Esophagus muscularis mucosa (tissue), 4 donors: ENCODE measurements at regions not wholly inside any gene's neighbourhood (a gene's known extent, or its start where the extent isn't known, plus 50 kb on each side); places are given as distances from the start of the nearest gene placed in this dataset.

Experiments used
- EP300 ChIP-seq: sonication (generic); formaldehyde crosslinking; IDR thresholded peaks from one replicate; pipeline ENCODE4 v1.6.1; 2017; ENCODE audit warnings: antibody characterized with exemption
- POLR2A ChIP-seq: fragments of 450-650 bp; IDR thresholded peaks from one replicate; pipeline ENCODE4 v1.6.1; 2017; ENCODE audit warnings: antibody characterized with exemption, moderate library complexity, mild to moderate bottlenecking, low read depth
- TF ChIP-seq, protein P1 (sequence below), 3 experiments: fragments of 200-600 bp in 2 of 3; fragments of 450-650 bp in 1 of 3; sonication (generic) in 2 of 3; IDR thresholded peaks; one replicate each; pipeline ENCODE4 v1.5.1; 2017 to 2019; ENCODE audit warnings: antibody characterized with exemption in 3 of 3, mild to moderate bottlenecking in 2 of 3, moderate library complexity in 1 of 3

DNA sequence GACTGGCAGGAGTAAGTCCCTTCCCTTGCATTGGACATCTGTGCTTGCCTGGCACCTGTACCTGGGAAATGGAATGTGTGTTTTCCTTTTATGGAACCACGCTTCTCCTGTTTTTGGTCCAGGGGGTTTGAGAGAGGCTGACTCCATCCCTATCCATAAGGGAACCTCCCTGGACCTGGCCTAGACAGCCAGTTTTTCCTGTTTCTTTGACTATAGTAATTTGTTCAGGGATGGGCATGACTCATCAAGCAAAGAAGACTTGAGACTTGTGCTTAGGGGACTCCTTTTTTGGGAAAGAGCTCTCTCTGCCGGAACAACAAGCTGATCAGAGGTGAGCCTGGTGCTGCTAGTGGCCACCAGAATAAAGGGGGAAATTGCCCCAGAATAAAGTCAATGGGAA lies 393.8 kb downstream of the CDH26 start:
- TF ChIP-seq, protein P1, sequence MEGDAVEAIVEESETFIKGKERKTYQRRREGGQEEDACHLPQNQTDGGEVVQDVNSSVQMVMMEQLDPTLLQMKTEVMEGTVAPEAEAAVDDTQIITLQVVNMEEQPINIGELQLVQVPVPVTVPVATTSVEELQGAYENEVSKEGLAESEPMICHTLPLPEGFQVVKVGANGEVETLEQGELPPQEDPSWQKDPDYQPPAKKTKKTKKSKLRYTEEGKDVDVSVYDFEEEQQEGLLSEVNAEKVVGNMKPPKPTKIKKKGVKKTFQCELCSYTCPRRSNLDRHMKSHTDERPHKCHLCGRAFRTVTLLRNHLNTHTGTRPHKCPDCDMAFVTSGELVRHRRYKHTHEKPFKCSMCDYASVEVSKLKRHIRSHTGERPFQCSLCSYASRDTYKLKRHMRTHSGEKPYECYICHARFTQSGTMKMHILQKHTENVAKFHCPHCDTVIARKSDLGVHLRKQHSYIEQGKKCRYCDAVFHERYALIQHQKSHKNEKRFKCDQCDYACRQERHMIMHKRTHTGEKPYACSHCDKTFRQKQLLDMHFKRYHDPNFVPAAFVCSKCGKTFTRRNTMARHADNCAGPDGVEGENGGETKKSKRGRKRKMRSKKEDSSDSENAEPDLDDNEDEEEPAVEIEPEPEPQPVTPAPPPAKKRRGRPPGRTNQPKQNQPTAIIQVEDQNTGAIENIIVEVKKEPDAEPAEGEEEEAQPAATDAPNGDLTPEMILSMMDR (IDR thresholded peaks at IDR 0.05): no peak
- TF ChIP-seq EP300 (no peak), POLR2A (no peak)
